ENCODE measurements at regions not wholly inside any gene's neighbourhood (a gene's known extent, or its start where the extent isn't known, plus 50 kb on each side); places are given as distances from the start of the nearest gene placed in this dataset.

GRCh38 chr4:174084542-174084941, 198.9 kb downstream of the FBXO8 start:
- DNase-seq (ENCODE audit: low read depth in 1 of 2, low spot score in 1 of 2) = no peak
- no peak for TF ChIP-seq CTCF (IDR thresholded peaks at IDR 0.05; ENCODE audit: insufficient read depth, low read length)
- H3K4me3 ChIP-seq (replicated peaks; ENCODE audit: insufficient read depth, low read length) = no peak overlapping the region
- no peaks in the 10 kb centered on the region for H3K27me3 ChIP-seq (ENCODE audit: insufficient read depth, poor library complexity, severe bottlenecking)
- H3K27ac ChIP-seq (replicated peaks) = no peak overlapping the region

GRCh38 chr4:174080361-174080760, 203.1 kb downstream of the FBXO8 start:
- DNase-seq (ENCODE audit: low read depth in 1 of 2, low spot score in 1 of 2) = no peak
- Histone ChIP-seq H3K4me3 (replicated peaks; ENCODE audit: insufficient read depth, low read length) (no peak overlapping the region), H3K27ac (replicated peaks) (no peak overlapping the region), H3K27me3 (ENCODE audit: insufficient read depth, poor library complexity, severe bottlenecking) (no peaks in the 10 kb centered on the region)
- TF ChIP-seq SPI1 (IDR thresholded peaks at IDR 0.05; ENCODE audit: borderline replicate concordance, low read depth) (no peak), POLR2AphosphoS5 (IDR thresholded peaks at IDR 0.05; ENCODE audit: low read depth) (no peak), GABPA (IDR thresholded peaks at IDR 0.05; ENCODE audit: low read depth) (no peak), CTCF (IDR thresholded peaks at IDR 0.05; ENCODE audit: insufficient read depth, low read length) (no peak), REST (IDR thresholded peaks at IDR 0.05; ENCODE audit: insufficient replicate concordance, low read depth) (no peak)

- H3K27ac ChIP-seq (replicated peaks) = no peak overlapping the region
- H3K27me3 ChIP-seq (ENCODE audit: insufficient read depth, poor library complexity, severe bottlenecking) = no peaks in the 10 kb centered on the region
- TF ChIP-seq GABPA (IDR thresholded peaks at IDR 0.05; ENCODE audit: low read depth) (no peak), POLR2AphosphoS5 (IDR thresholded peaks at IDR 0.05; ENCODE audit: low read depth) (no peak), SPI1 (IDR thresholded peaks at IDR 0.05; ENCODE audit: borderline replicate concordance, low read depth) (no peak), REST (IDR thresholded peaks at IDR 0.05; ENCODE audit: insufficient replicate concordance, low read depth) (no peak), CTCF (IDR thresholded peaks at IDR 0.05; ENCODE audit: insufficient read depth, low read length) (no peak)
- no peak overlapping the region for H3K4me3 ChIP-seq (replicated peaks; ENCODE audit: insufficient read depth, low read length)
- no peak for DNase-seq (ENCODE audit: low read depth in 1 of 2, low spot score in 1 of 2)
Measured at GRCh38 chr4:174071595-174071994, 211.9 kb downstream of the FBXO8 start.

GRCh38 chr4:174069848-174070330, 213.6 kb downstream of the FBXO8 start:
- no peak for DNase-seq (ENCODE audit: low read depth in 1 of 2, low spot score in 1 of 2)
- no peak overlapping the region for H3K27ac ChIP-seq (replicated peaks)

More at GRCh38 chr4:174069848-174070330, 213.6 kb downstream of the FBXO8 start:
- TF ChIP-seq CTCF (IDR thresholded peaks at IDR 0.05; ENCODE audit: insufficient read depth, low read length) = no peak
- TF ChIP-seq GABPA (IDR thresholded peaks at IDR 0.05; ENCODE audit: low read depth) = no peak
- no peak for TF ChIP-seq REST (IDR thresholded peaks at IDR 0.05; ENCODE audit: insufficient replicate concordance, low read depth)
- no peak for TF ChIP-seq SPI1 (IDR thresholded peaks at IDR 0.05; ENCODE audit: borderline replicate concordance, low read depth)
- no peak for TF ChIP-seq POLR2AphosphoS5 (IDR thresholded peaks at IDR 0.05; ENCODE audit: low read depth)
- H3K27me3 ChIP-seq (ENCODE audit: insufficient read depth, poor library complexity, severe bottlenecking) = no peaks in the 10 kb centered on the region
- H3K4me3 ChIP-seq (replicated peaks; ENCODE audit: insufficient read depth, low read length) = no peak overlapping the region

All from HL-60 (cell line).